ENCODE measurements at regions not wholly inside any gene's neighbourhood (a gene's known extent, or its start where the extent isn't known, plus 50 kb on each side); places are given as distances from the start of the nearest gene placed in this dataset.

GRCh38 chr1:90780981-90781380 lies 63.9 kb upstream of the BARHL2 start:
- DNase-seq = no peak

DNA sequence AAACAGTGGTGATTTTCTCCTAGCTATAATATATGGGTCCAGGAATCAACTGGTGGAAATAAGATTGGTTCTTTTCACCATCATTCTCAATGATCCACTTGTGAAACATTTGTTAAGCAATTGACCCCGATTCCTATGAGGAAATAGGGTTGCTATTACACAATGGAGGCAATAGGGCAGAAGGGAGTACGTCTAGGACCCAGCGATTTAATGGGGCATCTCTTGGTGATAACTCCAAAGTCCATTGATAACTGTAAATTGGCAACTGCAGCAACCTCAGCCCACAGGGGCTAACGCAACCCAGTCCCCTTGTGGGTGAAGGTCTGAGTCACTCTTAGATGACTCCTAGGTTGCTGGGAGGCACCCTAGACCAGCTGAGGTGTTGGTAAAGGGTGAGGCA lies 62.5 kb upstream of the BARHL2 start:
- DNase-seq = no peak

- DNase-seq = no peak
Measured at GRCh38 chr1:90778486-90778885, 61.4 kb upstream of the BARHL2 start.

- no peak for DNase-seq
Measured at GRCh38 chr1:90773812-90774211, 56.7 kb upstream of the BARHL2 start.

- no peak for DNase-seq
Measured at GRCh38 chr1:90768826-90769225, 51.7 kb upstream of the BARHL2 start.

- no peak for DNase-seq
Measured at GRCh38 chr1:90768098-90768497, 51.0 kb upstream of the BARHL2 start.

All from C1 segment of cervical spinal cord (tissue), 14 donors.